Breast epithelium (tissue), 4 donors: ENCODE measurements at regions not wholly inside any gene's neighbourhood (a gene's known extent, or its start where the extent isn't known, plus 50 kb on each side); places are given as distances from the start of the nearest gene placed in this dataset.

Source experiments
- DNase-seq, 2 donors: peaks; one replicate each; pipeline ENCODE4 v3.0.0-alpha.2; 2019; ENCODE audit warnings: low spot score in 2 of 2
- H3K27ac ChIP-seq, 2 donors: fragments of 200-600 bp; sonication (generic) in 1 of 2; one replicate each; pipeline ENCODE4 v1.5.1; 2016 to 2019; ENCODE audit warnings: mild to moderate bottlenecking in 1 of 2
- H3K27me3 ChIP-seq, 2 donors: fragments of 200-600 bp; sonication (generic) in 1 of 2; one replicate each; pipeline versions ENCODE4 v1.5.1 to v1.6.0; 2017 to 2019; ENCODE audit warnings: control low read depth in 1 of 2, mild to moderate bottlenecking in 1 of 2
- H3K36me3 ChIP-seq: fragments of 200-600 bp; one replicate; pipeline ENCODE4 v1.5.1; 2019
- H3K4me1 ChIP-seq, 2 donors: fragments of 200-600 bp; sonication (generic); one replicate each; pipeline ENCODE4 v1.5.1; 2016 to 2019; ENCODE audit warnings: control low read depth in 1 of 2
- H3K4me3 ChIP-seq, 3 donors: fragments of 200-600 bp; sonication (generic); 1 replicate in 2 of 3; 2 replicates in 1 of 3; pipeline ENCODE4 v1.5.1; 2016 to 2019; ENCODE audit warnings: mild to moderate bottlenecking in 3 of 3, moderate library complexity in 2 of 3
- H3K9me3 ChIP-seq, 2 donors: fragments of 200-600 bp; sonication (generic) in 1 of 2; one replicate each; pipeline ENCODE4 v1.5.1; 2016 to 2019; ENCODE audit warnings: control low read depth in 1 of 2
- CTCF ChIP-seq, 3 donors: fragments of 450-650 bp; IDR thresholded peaks; one replicate each; pipeline ENCODE4 v1.5.1; 2016 to 2017; ENCODE audit warnings: antibody characterized with exemption in 3 of 3, mild to moderate bottlenecking in 3 of 3, moderate library complexity in 3 of 3
- POLR2A ChIP-seq: fragments of 450-650 bp; IDR thresholded peaks from one replicate; pipeline ENCODE4 v1.6.1; 2016; ENCODE audit warnings: antibody characterized with exemption, mild to moderate bottlenecking, moderate library complexity
- POLR2AphosphoS5 ChIP-seq, 3 donors: sonication (generic); formaldehyde crosslinking; IDR thresholded peaks; one replicate each; pipeline ENCODE4 v1.6.1; 2017; ENCODE audit warnings: antibody characterized with exemption in 3 of 3
- intact Hi-C: fragments of 100-400 bp; cut with DNase I; formaldehyde crosslinking; loops from one replicate; pipeline ENCODE4 v1.15.1; 2023; ENCODE audit warnings: low total_unique reads

GRCh38 chr17:51555153-51555552, 294.8 kb downstream of the UTP18 start:
- H3K27me3 ChIP-seq: no peaks in the 10 kb centered on the region
- H3K4me3 ChIP-seq: no peak overlapping the region
- H3K4me1 ChIP-seq: no peaks in the 10 kb centered on the region
- no peaks in the 10 kb centered on the region for H3K9me3 ChIP-seq
- TF ChIP-seq POLR2AphosphoS5 (IDR thresholded peaks at IDR 0.05) (no peak), CTCF (IDR thresholded peaks at IDR 0.05) (no peak), POLR2A (no peak)
- no peaks in the 10 kb centered on the region for H3K36me3 ChIP-seq
- DNase-seq: no peak
- intact Hi-C loops: no loop called here
- no peak overlapping the region for H3K27ac ChIP-seq

- Histone ChIP-seq H3K36me3 (no peaks in the 10 kb centered on the region), H3K9me3 (no peaks in the 10 kb centered on the region), H3K27me3 (no peaks in the 10 kb centered on the region), H3K4me1 (no peaks in the 10 kb centered on the region), H3K27ac (no peak overlapping the region), H3K4me3 (no peak overlapping the region)
- intact Hi-C loops: no loop called here
- TF ChIP-seq POLR2AphosphoS5 (IDR thresholded peaks at IDR 0.05) (no peak), CTCF (IDR thresholded peaks at IDR 0.05) (no peak), POLR2A (no peak)
- no peak for DNase-seq
Measured at GRCh38 chr17:51559778-51560177, 299.4 kb downstream of the UTP18 start.

GRCh38 chr17:51560398-51560797, 300.1 kb downstream of the UTP18 start:
- no peak for DNase-seq
- intact Hi-C loops: no loop called here
- Histone ChIP-seq H3K9me3 (no peaks in the 10 kb centered on the region), H3K4me1 (no peaks in the 10 kb centered on the region), H3K36me3 (no peaks in the 10 kb centered on the region), H3K27ac (no peak overlapping the region), H3K4me3 (no peak overlapping the region), H3K27me3 (no peaks in the 10 kb centered on the region)
- TF ChIP-seq POLR2AphosphoS5 (IDR thresholded peaks at IDR 0.05) (no peak), POLR2A (no peak), CTCF (IDR thresholded peaks at IDR 0.05) (no peak)

GRCh38 chr17:51563961-51564360, 303.6 kb downstream of the UTP18 start:
- intact Hi-C loops: no loop called here
- no peaks in the 10 kb centered on the region for H3K27me3 ChIP-seq
- no peak for DNase-seq

GRCh38 chr17:51572115-51572514, 311.8 kb downstream of the UTP18 start:
- peaks cover 0 to 2% of the 10 kb centered on the region in 2 donors for H3K9me3 ChIP-seq
- H3K27me3 ChIP-seq: no peaks in the 10 kb centered on the region
- no peaks in the 10 kb centered on the region for H3K4me1 ChIP-seq
- no peak overlapping the region for H3K4me3 ChIP-seq
- H3K27ac ChIP-seq: no peak overlapping the region
- DNase-seq: no peak
- intact Hi-C loops: no loop called here
- no peaks in the 10 kb centered on the region for H3K36me3 ChIP-seq
- TF ChIP-seq POLR2AphosphoS5 (IDR thresholded peaks at IDR 0.05) (no peak), POLR2A (no peak), CTCF (IDR thresholded peaks at IDR 0.05) (no peak)

More at GRCh38 chr17:51563961-51564360, 303.6 kb downstream of the UTP18 start:
- Histone ChIP-seq H3K4me1 (no peaks in the 10 kb centered on the region), H3K36me3 (no peaks in the 10 kb centered on the region), H3K9me3 (no peaks in the 10 kb centered on the region), H3K27ac (no peak overlapping the region), H3K4me3 (no peak overlapping the region)
- TF ChIP-seq POLR2A (no peak), POLR2AphosphoS5 (IDR thresholded peaks at IDR 0.05) (no peak), CTCF (IDR thresholded peaks at IDR 0.05) (no peak)
